ENCODE measurements at regions not wholly inside any gene's neighbourhood (a gene's known extent, or its start where the extent isn't known, plus 50 kb on each side); places are given as distances from the start of the nearest gene placed in this dataset.
"Not testable (repeated sequence)": the region's sequence is repeated elsewhere in the genome, so short reads cannot be mapped to it uniquely, and the experiment has no call there.

GRCh38 chr3:197394126-197394463 lies 95.7 kb upstream of the DLG1 start:
- TF ChIP-seq FOXA1 (IDR thresholded peaks at IDR 0.05); YY1 (IDR thresholded peaks at IDR 0.05); CTCF (IDR thresholded peaks at IDR 0.05; ENCODE audit: low read depth, low read length, missing input control); MAX (IDR thresholded peaks at IDR 0.05); HNF4G (IDR thresholded peaks at IDR 0.05); SP1 (IDR thresholded peaks at IDR 0.05); JUND (IDR thresholded peaks at IDR 0.05); NR2F2 (IDR thresholded peaks at IDR 0.05); REST (IDR thresholded peaks at IDR 0.05): not testable (repeated sequence)

Data from liver (tissue), 3 donors.